ENCODE measurements at regions not wholly inside any gene's neighbourhood (a gene's known extent, or its start where the extent isn't known, plus 50 kb on each side); places are given as distances from the start of the nearest gene placed in this dataset.

GRCh38 chr6:134866563-134866962 is 83.3 kb downstream of the ALDH8A1 start:
- no peak for FAIRE-seq

- no peak for FAIRE-seq
These were observed 85.3 kb downstream of the ALDH8A1 start for GRCh38 chr6:134864558-134864957.

- FAIRE-seq, result peak; percentile 96
These were observed 86.0 kb downstream of the ALDH8A1 start for GRCh38 chr6:134863763-134864510.

GRCh38 chr6:134854366-134854765 is 95.5 kb downstream of the ALDH8A1 start:
- FAIRE-seq, result no peak

- FAIRE-seq, result no peak
These were observed 96.5 kb downstream of the ALDH8A1 start for GRCh38 chr6:134853111-134854055.

- no peak for FAIRE-seq
These were observed 98.4 kb downstream of the ALDH8A1 start for GRCh38 chr6:134851548-134851947.

- FAIRE-seq, result no peak
These were observed 99.1 kb downstream of the ALDH8A1 start for GRCh38 chr6:134850721-134851305.

- FAIRE-seq, result no peak
These were observed 99.9 kb downstream of the ALDH8A1 start for GRCh38 chr6:134849920-134850447.

- no peak for FAIRE-seq
These were observed 101.8 kb downstream of the ALDH8A1 start for GRCh38 chr6:134848076-134848475.

- FAIRE-seq, result no peak
These were observed 103.0 kb downstream of the ALDH8A1 start for GRCh38 chr6:134846865-134847264.

- FAIRE-seq, result no peak
These were observed 103.9 kb downstream of the ALDH8A1 start for GRCh38 chr6:134846031-134846430.

- no peak for FAIRE-seq
These were observed 105.8 kb downstream of the ALDH8A1 start for GRCh38 chr6:134844120-134844519.

GRCh38 chr6:134840086-134840867 is 109.6 kb downstream of the ALDH8A1 start:
- no peak for FAIRE-seq

GRCh38 chr6:134835993-134836392 is 113.9 kb downstream of the ALDH8A1 start:
- FAIRE-seq, result no peak

- no peak for FAIRE-seq
These were observed 119.0 kb downstream of the ALDH8A1 start for GRCh38 chr6:134830940-134831339.

- no peak for FAIRE-seq
These were observed 119.7 kb downstream of the ALDH8A1 start for GRCh38 chr6:134830194-134830593.

GRCh38 chr6:134828641-134829040 is 121.3 kb downstream of the ALDH8A1 start:
- FAIRE-seq, result no peak

GRCh38 chr6:134826889-134827737 is 122.8 kb downstream of the ALDH8A1 start:
- no peak for FAIRE-seq

GRCh38 chr6:134823710-134824034 is 126.2 kb downstream of the ALDH8A1 start:
- no peak for FAIRE-seq

- peak; percentile 98 for FAIRE-seq
These were observed 126.8 kb downstream of the ALDH8A1 start for GRCh38 chr6:134822920-134823709.
